ENCODE measurements at regions not wholly inside any gene's neighbourhood (a gene's known extent, or its start where the extent isn't known, plus 50 kb on each side); places are given as distances from the start of the nearest gene placed in this dataset.

- Histone ChIP-seq H4K91ac (ENCODE audit: insufficient read length, low read depth, low read length) (no peak overlapping the region), H3K18ac (ENCODE audit: insufficient read length, low read depth, low read length) (no peak overlapping the region), H3K23ac (ENCODE audit: insufficient read length, low read depth, low read length) (no peak overlapping the region), H2BK20ac (ENCODE audit: low read depth, low read length, poor library complexity, severe bottlenecking) (no peak overlapping the region), H3K56ac (ENCODE audit: insufficient read length, low read depth, low read length) (no peak overlapping the region), H2BK120ac (ENCODE audit: low read depth, low read length, poor library complexity, severe bottlenecking) (no peak overlapping the region), H2AK5ac (ENCODE audit: insufficient read length, low read length) (no peak overlapping the region), H3K4me1 (ENCODE audit: insufficient read depth, low read length) (no peaks in the 10 kb centered on the region; the same call in 1 of the 2 replicates), H3K27me3 (ENCODE audit: insufficient read depth, low read length) (no peaks in the 10 kb centered on the region), H2BK5ac (ENCODE audit: insufficient read length, low read length) (no peak overlapping the region), H3K79me1 (ENCODE audit: insufficient read depth, low read depth, low read length, poor library complexity, severe bottlenecking) (no peaks in the 10 kb centered on the region), H4K20me1 (ENCODE audit: control insufficient read depth, insufficient read depth, insufficient read length) (no peaks in the 10 kb centered on the region), H3K9ac (ENCODE audit: extremely low read depth, insufficient read length, low read length) (no peak overlapping the region), H3K4ac (ENCODE audit: low read depth, low read length) (no peak overlapping the region), H3K27ac (ENCODE audit: insufficient read length, low read depth, low read length) (no peak overlapping the region), H3K4me2 (ENCODE audit: insufficient read depth, insufficient read length, low read length) (no peak overlapping the region), H2BK12ac (ENCODE audit: insufficient read length, low read depth, low read length) (no peak overlapping the region), H2AFZ (ENCODE audit: low read length) (no peak overlapping the region), H4K5ac (ENCODE audit: insufficient read length, low read depth, low read length) (no peak overlapping the region), H3K9me3 (ENCODE audit: control insufficient read depth, low read depth, low read length) (no peaks in the 10 kb centered on the region), H4K8ac (replicated peaks; ENCODE audit: insufficient read length, low read depth, low read length) (no peak overlapping the region), H3K14ac (ENCODE audit: insufficient read depth, low read length) (no peak overlapping the region), H3T11ph (ENCODE audit: low read length) (no peak overlapping the region), H3K79me2 (ENCODE audit: insufficient read depth, low read length) (no peaks in the 10 kb centered on the region), H2BK15ac (ENCODE audit: low read depth, low read length) (no peak overlapping the region), H3K23me2 (ENCODE audit: insufficient read length, low read depth, low read length, poor library complexity, severe bottlenecking) (no peaks in the 10 kb centered on the region)
- Mint-ChIP-seq H3K27ac (no peak overlapping the region), H3K4me1 (peaks cover 6 to 10% of the 10 kb centered on the region in 2 experiments; a peak in 2 of 4 replicates), H3K27me3 (ENCODE audit: low read depth) (no peaks in the 10 kb centered on the region), H3K36me3 (ENCODE audit: insufficient read depth in 1 of 3, low read depth in 3 of 3) (no peaks in the 10 kb centered on the region), H3K4me3 (no peak overlapping the region), H3K9me3 (no peaks in the 10 kb centered on the region)
- DNase-seq, result no peak
- TF ChIP-seq, protein P1, sequence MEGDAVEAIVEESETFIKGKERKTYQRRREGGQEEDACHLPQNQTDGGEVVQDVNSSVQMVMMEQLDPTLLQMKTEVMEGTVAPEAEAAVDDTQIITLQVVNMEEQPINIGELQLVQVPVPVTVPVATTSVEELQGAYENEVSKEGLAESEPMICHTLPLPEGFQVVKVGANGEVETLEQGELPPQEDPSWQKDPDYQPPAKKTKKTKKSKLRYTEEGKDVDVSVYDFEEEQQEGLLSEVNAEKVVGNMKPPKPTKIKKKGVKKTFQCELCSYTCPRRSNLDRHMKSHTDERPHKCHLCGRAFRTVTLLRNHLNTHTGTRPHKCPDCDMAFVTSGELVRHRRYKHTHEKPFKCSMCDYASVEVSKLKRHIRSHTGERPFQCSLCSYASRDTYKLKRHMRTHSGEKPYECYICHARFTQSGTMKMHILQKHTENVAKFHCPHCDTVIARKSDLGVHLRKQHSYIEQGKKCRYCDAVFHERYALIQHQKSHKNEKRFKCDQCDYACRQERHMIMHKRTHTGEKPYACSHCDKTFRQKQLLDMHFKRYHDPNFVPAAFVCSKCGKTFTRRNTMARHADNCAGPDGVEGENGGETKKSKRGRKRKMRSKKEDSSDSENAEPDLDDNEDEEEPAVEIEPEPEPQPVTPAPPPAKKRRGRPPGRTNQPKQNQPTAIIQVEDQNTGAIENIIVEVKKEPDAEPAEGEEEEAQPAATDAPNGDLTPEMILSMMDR (conservative IDR thresholded peaks at IDR 0.05), result no peak
- no CpG with 5 or more reads among the region's 2 CpGs for WGBS (ENCODE audit: extremely low coverage, insufficient read length, low lambda C conversion rate)
These were observed 499.3 kb downstream of the NXPH1 start for GRCh38 chr7:8932751-8933150.

All from H9 (cell line).